Suprapubic skin (tissue), 4 donors: ENCODE measurements at regions not wholly inside any gene's neighbourhood (a gene's known extent, or its start where the extent isn't known, plus 50 kb on each side); places are given as distances from the start of the nearest gene placed in this dataset.

Source experiments
- DNase-seq, 2 donors: peaks; one replicate each; pipeline ENCODE4 v3.0.0-alpha.2; 2019; ENCODE audit warnings: low spot score in 2 of 2
- H3K27ac ChIP-seq: fragments of 200-600 bp; sonication (generic); one replicate; pipeline ENCODE4 v1.5.1; 2019
- H3K27me3 ChIP-seq: fragments of 200-600 bp; sonication (generic); one replicate; pipeline ENCODE4 v1.5.1; 2019
- H3K36me3 ChIP-seq: fragments of 200-600 bp; sonication (generic); one replicate; pipeline ENCODE4 v1.5.1; 2019
- H3K4me1 ChIP-seq: fragments of 200-600 bp; sonication (generic); one replicate; pipeline ENCODE4 v1.5.1; 2019
- H3K4me3 ChIP-seq: fragments of 200-600 bp; sonication (generic); one replicate; pipeline ENCODE4 v1.5.1; 2019; ENCODE audit warnings: mild to moderate bottlenecking
- H3K9me3 ChIP-seq: fragments of 200-600 bp; sonication (generic); one replicate; pipeline ENCODE4 v1.5.1; 2019
- CTCF ChIP-seq, 2 donors: fragments of 200-600 bp in 1 of 2; fragments of 450-650 bp in 1 of 2; sonication (generic) in 1 of 2; IDR thresholded peaks; one replicate each; pipeline ENCODE4 v1.5.1; 2016 to 2019; ENCODE audit warnings: antibody characterized with exemption in 2 of 2, mild to moderate bottlenecking in 1 of 2, moderate library complexity in 1 of 2
- EP300 ChIP-seq: sonication (generic); formaldehyde crosslinking; IDR thresholded peaks from one replicate; pipeline ENCODE4 v1.6.1; 2017; ENCODE audit warnings: antibody characterized with exemption
- POLR2A ChIP-seq, 2 donors: fragments of 450-650 bp; IDR thresholded peaks; one replicate each; pipeline ENCODE4 v1.6.1; 2017; ENCODE audit warnings: antibody characterized with exemption in 2 of 2, mild to moderate bottlenecking in 2 of 2, moderate library complexity in 2 of 2
- POLR2AphosphoS5 ChIP-seq, 3 donors: sonication (generic); formaldehyde crosslinking; IDR thresholded peaks; one replicate each; pipeline ENCODE4 v1.6.1; 2017; ENCODE audit warnings: antibody characterized with exemption in 3 of 3
- WGBS: methylation state at CpG from one replicate; pipeline ENCODE4 v1.1.5; 2018; 5-methylcytosine and 5-hydroxymethylcytosine counted together

GRCh38 chr12:77115471-77115870 is 50.1 kb upstream of the E2F7 start:
- Histone ChIP-seq H3K27ac (no peak overlapping the region), H3K27me3 (no peaks in the 10 kb centered on the region), H3K9me3 (peaks cover 4% of the 10 kb centered on the region), H3K4me1 (no peaks in the 10 kb centered on the region), H3K36me3 (no peaks in the 10 kb centered on the region), H3K4me3 (no peak overlapping the region)
- DNase-seq, result no peak
- 90% methylated on average over 1 of the region's 1 CpG for WGBS
- TF ChIP-seq EP300, result no peak
- TF ChIP-seq POLR2AphosphoS5 (IDR thresholded peaks at IDR 0.05), result no peak
- no peak for TF ChIP-seq POLR2A (IDR thresholded peaks at IDR 0.05)
- TF ChIP-seq CTCF (IDR thresholded peaks at IDR 0.05), result no peak
